GM12878 (cell line): ENCODE measurements at regions not wholly inside any gene's neighbourhood (a gene's known extent, or its start where the extent isn't known, plus 50 kb on each side); places are given as distances from the start of the nearest gene placed in this dataset.

Experiments
- ATAC-seq: fragments of 200-7000 bp; cut with Tn5 transposase; 3 replicates; pipeline ENCODE4 v1.9.1; 2020; ENCODE audit warnings: mild to moderate bottlenecking, moderate library complexity
- BruUV-seq: library from RNA; stranded (reverse); fragments of 400-500 nt; replicated peaks from 2 replicates; lab custom pipeline; 2021; lab: Mats Ljungman, UMichigan
- CTCF ChIA-PET: fragments of 300-600 bp; sonication (Branson Sonifier 250); formaldehyde crosslinking; extraction: SDS; loops from one replicate; lab custom pipeline; 2021; ENCODE audit warnings: inconsistent platforms; lab: Yijun Ruan, JAX
- POLR2A ChIA-PET: fragments of 350-600 bp; formaldehyde crosslinking; extraction: SDS; loops from one replicate; lab custom pipeline; 2021; ENCODE audit warnings: inconsistent platforms; lab: Charles Lee
- RAD21 ChIA-PET: fragments of 300-600 bp; sonication (Branson Sonifier 250); formaldehyde crosslinking; loops from one replicate; lab custom pipeline; 2023; ENCODE audit warnings: antibody characterized with exemption; ENCODE audit not compliant: unreplicated experiment; lab: Charles Lee
- SMC1A ChIA-PET: fragments of 300-600 bp; sonication (Branson Sonifier 250); formaldehyde crosslinking; loops from one replicate; lab custom pipeline; 2023; ENCODE audit not compliant: unreplicated experiment, uncharacterized antibody; lab: Charles Lee
- DNase-seq: peaks from one replicate; pipeline ENCODE4 v3.0.0-alpha.2; 2011; ENCODE audit warnings: low read depth, low spot score
- FAIRE-seq: peaks from 3 replicates; lab custom pipeline; 2011; peaks lifted over from hg19 to GRCh38; lab: Jason Lieb, UNC
- H2AFZ ChIP-seq: 2 replicates; pipeline ENCODE4 v1.6.0; 2011; ENCODE audit warnings: low read depth, low read length, control low read depth; ENCODE audit not compliant: control insufficient read depth
- H3K27ac ChIP-seq: 2 replicates; pipeline ENCODE4 v1.5.1; 2011; ENCODE audit warnings: control low read depth; ENCODE audit not compliant: control insufficient read depth, insufficient read depth
- H3K27me3 ChIP-seq, 2 experiments: replicated peaks in 1 of 2; 2 replicates each; pipeline versions ENCODE4 v1.6.0 to v1.6.1; 2011; ENCODE audit warnings: low read length in 1 of 2; ENCODE audit not compliant: control insufficient read depth in 2 of 2, insufficient read depth in 2 of 2
- H3K36me3 ChIP-seq, 2 experiments: 2 replicates each; pipeline ENCODE4 v1.5.1; 2011; ENCODE audit warnings: low read length in 1 of 2; ENCODE audit not compliant: control insufficient read depth in 2 of 2, insufficient read depth in 2 of 2
- H3K4me1 ChIP-seq: 2 replicates; pipeline ENCODE4 v1.6.1; 2011; ENCODE audit warnings: mild to moderate bottlenecking, low read length, moderate library complexity, mixed read lengths; ENCODE audit not compliant: control insufficient read depth, insufficient read depth
- H3K4me2 ChIP-seq: 2 replicates; pipeline ENCODE4 v1.6.0; 2011; ENCODE audit warnings: control low read depth; ENCODE audit not compliant: control insufficient read depth, insufficient read depth
- H3K4me3 ChIP-seq: fragments of 200-600 bp; sonication (generic); 2 replicates; pipeline ENCODE4 v1.5.1; 2016
- H3K79me2 ChIP-seq: 2 replicates; pipeline ENCODE4 v1.6.0; 2011; ENCODE audit warnings: low read length; ENCODE audit not compliant: control insufficient read depth, insufficient read depth
- H3K9ac ChIP-seq: 2 replicates; pipeline ENCODE4 v1.8.0; 2011; ENCODE audit warnings: low read length, control low read depth, mixed read lengths; ENCODE audit not compliant: control insufficient read depth, insufficient read depth
- H3K9me3 ChIP-seq: replicated peaks from 3 replicates; pipeline ENCODE4 v1.5.1; 2011; ENCODE audit warnings: mild to moderate bottlenecking, low read length; ENCODE audit not compliant: control insufficient read depth, insufficient read depth
- H4K20me1 ChIP-seq: 2 replicates; pipeline ENCODE4 v1.6.0; 2011; ENCODE audit not compliant: control insufficient read depth, insufficient read depth
- BACH1 ChIP-seq: fragments of 450-650 bp; IDR thresholded peaks from 2 replicates; pipeline ENCODE4 v1.6.1; 2017; ENCODE audit warnings: mild to moderate bottlenecking, borderline replicate concordance
- CHD2 ChIP-seq: IDR thresholded peaks from 2 replicates; pipeline ENCODE4 v1.6.1; 2011; ENCODE audit warnings: low read depth, low read length, improper control_type of control experiment, borderline replicate concordance
- EP300 ChIP-seq, 2 experiments: fragments of 150-350 bp in 1 of 2; IDR thresholded peaks; 2 replicates each; pipeline ENCODE4 v1.6.1; 2011 to 2012; ENCODE audit warnings: low read depth in 2 of 2, low read length in 2 of 2, borderline replicate concordance in 1 of 2, improper control_type of control experiment in 1 of 2, inconsistent platforms in 1 of 2; ENCODE audit not compliant: control insufficient read depth in 1 of 2
- ESRRA ChIP-seq: IDR thresholded peaks from 2 replicates; pipeline ENCODE4 v1.6.1; 2012; ENCODE audit warnings: mild to moderate bottlenecking, low read length, improper control_type of control experiment
- EZH2 ChIP-seq: IDR thresholded peaks from 2 replicates; pipeline ENCODE4 v1.6.1; 2012; ENCODE audit warnings: low read depth, mild to moderate bottlenecking, control low read depth, inconsistent platforms, low read length, borderline replicate concordance; ENCODE audit not compliant: control insufficient read depth
- IRF3 ChIP-seq: fragments of 450-650 bp; IDR thresholded peaks from 2 replicates; pipeline ENCODE4 v1.6.1; 2014; ENCODE audit warnings: mild to moderate bottlenecking
- KAT2A ChIP-seq: conservative IDR thresholded peaks from 2 replicates; pipeline ENCODE4 v1.6.1; 2011; ENCODE audit warnings: low read depth, low read length; ENCODE audit not compliant: control insufficient read depth
- NBN ChIP-seq: fragments of 450-650 bp; IDR thresholded peaks from 2 replicates; pipeline ENCODE4 v1.6.1; 2016
- NFXL1 ChIP-seq: fragments of 450-650 bp; IDR thresholded peaks from 2 replicates; pipeline ENCODE4 v1.6.1; 2017; ENCODE audit warnings: antibody characterized with exemption, mild to moderate bottlenecking, borderline replicate concordance
- NFYA ChIP-seq: IDR thresholded peaks from 2 replicates; pipeline ENCODE4 v1.6.1; 2011; ENCODE audit warnings: low read depth, mild to moderate bottlenecking, low read length, improper control_type of control experiment, borderline replicate concordance
- NFYB ChIP-seq: IDR thresholded peaks from 2 replicates; pipeline ENCODE4 v1.6.1; 2011; ENCODE audit warnings: low read depth, mild to moderate bottlenecking, low read length, improper control_type of control experiment, moderate library complexity; ENCODE audit not compliant: insufficient read depth
- PAX8 ChIP-seq: fragments of 450-650 bp; IDR thresholded peaks from 2 replicates; pipeline ENCODE4 v1.6.1; 2017; ENCODE audit warnings: mild to moderate bottlenecking, moderate library complexity
- TCF7 ChIP-seq: IDR thresholded peaks from 2 replicates; pipeline ENCODE4 v1.6.1; 2014; ENCODE audit warnings: antibody characterized with exemption, borderline replicate concordance
- ZNF24 ChIP-seq: fragments of 450-650 bp; IDR thresholded peaks from 2 replicates; pipeline ENCODE4 v1.6.1; 2017; ENCODE audit warnings: antibody characterized with exemption, mild to moderate bottlenecking
- ZNF274 ChIP-seq: IDR thresholded peaks from one replicate; pipeline ENCODE4 v1.8.0; 2011; ENCODE audit not compliant: insufficient read length, insufficient read depth
- ZNF622 ChIP-seq: fragments of 450-650 bp; IDR thresholded peaks from 2 replicates; pipeline ENCODE4 v1.6.1; 2017; ENCODE audit warnings: mild to moderate bottlenecking, inconsistent platforms
- WGBS: methylation state at CpG from one replicate; pipeline ENCODE4 v1.1.6; 2016; ENCODE audit warnings: low lambda C conversion rate; ENCODE audit not compliant: insufficient replicate concordance, insufficient coverage; ENCODE audit errors: missing lambda C conversion rate; 5-methylcytosine and 5-hydroxymethylcytosine counted together
- in situ Hi-C: fragments of 300-500 bp; cut with MboI; formaldehyde crosslinking; loops from 9 replicates; pipeline ENCODE4 v1.14.3; 2018; ENCODE audit warnings: mixed read lengths
- intact Hi-C: fragments of 100-400 bp; cut with micrococcal nuclease; formaldehyde crosslinking; loops from one replicate; pipeline ENCODE4 v1.14.2; 2022; ENCODE audit not compliant: unreplicated experiment
- TF ChIP-seq, protein P1 (sequence below): fragments of 450-650 bp; IDR thresholded peaks from 2 replicates; pipeline ENCODE4 v1.6.1; 2018; ENCODE audit warnings: mild to moderate bottlenecking, low read depth, moderate library complexity; ENCODE audit not compliant: partially characterized antibody
- TF ChIP-seq, protein P2 (sequence below): fragments of 150-350 bp; IDR thresholded peaks from 2 replicates; pipeline ENCODE4 v1.6.1; 2014; ENCODE audit warnings: mild to moderate bottlenecking, low read depth, low read length

- TF ChIP-seq, protein P1, sequence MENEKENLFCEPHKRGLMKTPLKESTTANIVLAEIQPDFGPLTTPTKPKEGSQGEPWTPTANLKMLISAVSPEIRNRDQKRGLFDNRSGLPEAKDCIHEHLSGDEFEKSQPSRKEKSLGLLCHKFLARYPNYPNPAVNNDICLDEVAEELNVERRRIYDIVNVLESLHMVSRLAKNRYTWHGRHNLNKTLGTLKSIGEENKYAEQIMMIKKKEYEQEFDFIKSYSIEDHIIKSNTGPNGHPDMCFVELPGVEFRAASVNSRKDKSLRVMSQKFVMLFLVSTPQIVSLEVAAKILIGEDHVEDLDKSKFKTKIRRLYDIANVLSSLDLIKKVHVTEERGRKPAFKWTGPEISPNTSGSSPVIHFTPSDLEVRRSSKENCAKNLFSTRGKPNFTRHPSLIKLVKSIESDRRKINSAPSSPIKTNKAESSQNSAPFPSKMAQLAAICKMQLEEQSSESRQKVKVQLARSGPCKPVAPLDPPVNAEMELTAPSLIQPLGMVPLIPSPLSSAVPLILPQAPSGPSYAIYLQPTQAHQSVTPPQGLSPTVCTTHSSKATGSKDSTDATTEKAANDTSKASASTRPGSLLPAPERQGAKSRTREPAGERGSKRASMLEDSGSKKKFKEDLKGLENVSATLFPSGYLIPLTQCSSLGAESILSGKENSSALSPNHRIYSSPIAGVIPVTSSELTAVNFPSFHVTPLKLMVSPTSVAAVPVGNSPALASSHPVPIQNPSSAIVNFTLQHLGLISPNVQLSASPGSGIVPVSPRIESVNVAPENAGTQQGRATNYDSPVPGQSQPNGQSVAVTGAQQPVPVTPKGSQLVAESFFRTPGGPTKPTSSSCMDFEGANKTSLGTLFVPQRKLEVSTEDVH, result no peak
- TF ChIP-seq, protein P2, sequence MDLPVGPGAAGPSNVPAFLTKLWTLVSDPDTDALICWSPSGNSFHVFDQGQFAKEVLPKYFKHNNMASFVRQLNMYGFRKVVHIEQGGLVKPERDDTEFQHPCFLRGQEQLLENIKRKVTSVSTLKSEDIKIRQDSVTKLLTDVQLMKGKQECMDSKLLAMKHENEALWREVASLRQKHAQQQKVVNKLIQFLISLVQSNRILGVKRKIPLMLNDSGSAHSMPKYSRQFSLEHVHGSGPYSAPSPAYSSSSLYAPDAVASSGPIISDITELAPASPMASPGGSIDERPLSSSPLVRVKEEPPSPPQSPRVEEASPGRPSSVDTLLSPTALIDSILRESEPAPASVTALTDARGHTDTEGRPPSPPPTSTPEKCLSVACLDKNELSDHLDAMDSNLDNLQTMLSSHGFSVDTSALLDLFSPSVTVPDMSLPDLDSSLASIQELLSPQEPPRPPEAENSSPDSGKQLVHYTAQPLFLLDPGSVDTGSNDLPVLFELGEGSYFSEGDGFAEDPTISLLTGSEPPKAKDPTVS, result no peak
- TF ChIP-seq BACH1 (no peak), ZNF622 (no peak), NFXL1 (no peak), ZNF24 (no peak), ZNF274 (no peak)
Observed at GRCh38 chr10:3856593-3856992, 71.6 kb upstream of the KLF6 start (continued).

DNA sequence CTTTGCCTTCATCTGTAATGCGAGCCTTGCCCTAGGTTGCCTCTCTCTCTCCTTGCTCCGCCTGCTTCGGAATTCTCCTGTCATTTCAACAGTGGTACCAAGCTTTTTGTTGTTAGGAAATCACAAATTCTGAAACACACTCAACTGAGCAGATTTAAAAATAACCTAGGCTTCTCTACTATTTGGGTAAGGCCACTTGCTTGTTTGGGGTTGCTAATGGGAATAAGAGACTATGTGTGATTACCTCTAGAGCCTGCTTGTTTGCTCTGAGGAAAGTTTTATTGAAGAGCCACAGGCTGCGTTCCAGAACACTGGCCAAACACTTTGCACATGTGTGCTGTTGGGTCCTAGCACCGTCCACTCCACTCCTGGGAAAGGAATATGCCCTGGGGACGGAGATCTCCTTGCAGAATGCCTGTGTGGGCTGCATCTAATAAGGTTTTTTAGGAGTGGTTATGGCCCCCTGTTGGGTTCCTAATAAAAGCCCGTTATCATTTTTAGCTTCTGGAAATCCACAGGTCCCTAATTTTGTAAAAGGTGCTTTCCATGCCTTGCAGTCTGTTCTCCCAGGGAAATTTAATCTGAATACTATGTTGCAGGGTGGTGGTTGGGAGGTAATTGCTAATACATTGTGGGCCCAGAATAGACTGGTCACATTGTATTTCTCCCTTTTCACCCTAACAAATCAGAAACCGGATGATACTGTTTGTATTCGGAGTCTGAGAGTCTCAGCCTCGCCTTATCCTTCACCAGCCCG, 68.7 kb upstream of the KLF6 start:
- Histone ChIP-seq H2AFZ (no peak overlapping the region), H3K36me3 (no peaks in the 10 kb centered on the region), H3K9me3 (no peaks in the 10 kb centered on the region; the same call in 2 of the 3 replicates), H3K4me1 (peaks cover 31% of the 10 kb centered on the region), H3K79me2 (no peaks in the 10 kb centered on the region), H3K27me3 (no peaks in the 10 kb centered on the region), H3K4me2 (no peak overlapping the region), H4K20me1 (no peaks in the 10 kb centered on the region), H3K4me3 (no peak overlapping the region), H3K9ac (no peak overlapping the region), H3K27ac (no peak overlapping the region)
- intact Hi-C loops, result no loop called here
- no TSS peak for BruUV-seq
- 96% methylated on average over 11 of the region's 11 CpGs for WGBS
- ChIA-PET RAD21 (interaction anchor here (0.8 to 6.5 kb wide), 12 partner anchors 12 to 82 kb away, joined by 3 to 100 read pairs (median 16); partner anchors contain the start of gene KLF6), POLR2A (interaction anchor here (0.6 to 5.6 kb wide), 10 partner anchors 10 to 70 kb away, joined by 3 to 51 read pairs (median 6); partner anchors contain the start of gene KLF6), CTCF (interaction anchor here (1.2 to 3.2 kb wide), 7 partner anchors 12 to 49 kb away, joined by 3 to 18 read pairs (median 6); no protein-coding TSS in a partner anchor), SMC1A (interaction anchor here (1.0 to 12.8 kb wide), 13 partner anchors 8 to 76 kb away, joined by 3 to 295 read pairs (median 18); partner anchors contain the start of gene KLF6)
- DNase-seq (no peak), ATAC-seq (no peak), FAIRE-seq (no peak)
- in situ Hi-C loops, result no loop called here
- no peak for TF ChIP-seq NBN
- TF ChIP-seq IRF3, result no peak
- TF ChIP-seq CHD2, result no peak
- TF ChIP-seq EP300 (IDR thresholded peaks at IDR 0.05; ENCODE audit: borderline replicate concordance in 1 of 2, control insufficient read depth in 1 of 2, low read depth in 2 of 2, low read length in 2 of 2), result no peak
- no peak for TF ChIP-seq EZH2
- no peak for TF ChIP-seq TCF7
- TF ChIP-seq NFYA, result no peak
- TF ChIP-seq PAX8, result no peak
- no peak for TF ChIP-seq ESRRA
- no peak for TF ChIP-seq KAT2A
- TF ChIP-seq NFYB, result no peak
